PFSK-1 (cell line): ENCODE measurements at regions not wholly inside any gene's neighbourhood (a gene's known extent, or its start where the extent isn't known, plus 50 kb on each side); places are given as distances from the start of the nearest gene placed in this dataset.

Source experiments
- FOXP2 ChIP-seq: optimal IDR thresholded peaks from 2 replicates; pipeline ENCODE3; 2011; ENCODE audit warnings: borderline replicate concordance, control low read depth, inconsistent platforms; ENCODE audit not compliant: insufficient read depth; ENCODE audit errors: extremely low read length, extremely low read depth
- POLR2AphosphoS5 ChIP-seq: IDR thresholded peaks from 2 replicates; pipeline ENCODE4 v1.6.1; 2012; ENCODE audit warnings: low read depth, mild to moderate bottlenecking, control low read depth, low read length, moderate library complexity
- REST ChIP-seq, 2 experiments: IDR thresholded peaks; 2 replicates each; pipeline versions ENCODE4 v1.6.1 to v1.8.0; 2011 to 2012; ENCODE audit warnings: low read depth in 2 of 2, low read length in 2 of 2, control low read depth in 1 of 2, inconsistent platforms in 1 of 2, mild to moderate bottlenecking in 1 of 2, moderate library complexity in 1 of 2; ENCODE audit not compliant: insufficient read depth in 1 of 2
- SIN3A ChIP-seq: IDR thresholded peaks from 2 replicates; pipeline ENCODE4 v1.6.1; 2012; ENCODE audit warnings: mild to moderate bottlenecking, low read length, moderate library complexity, borderline replicate concordance; ENCODE audit not compliant: insufficient read depth
- TAF1 ChIP-seq: IDR thresholded peaks from 2 replicates; pipeline ENCODE4 v1.6.1; 2012; ENCODE audit warnings: low read length, control low read depth, borderline replicate concordance; ENCODE audit not compliant: insufficient read depth

DNA sequence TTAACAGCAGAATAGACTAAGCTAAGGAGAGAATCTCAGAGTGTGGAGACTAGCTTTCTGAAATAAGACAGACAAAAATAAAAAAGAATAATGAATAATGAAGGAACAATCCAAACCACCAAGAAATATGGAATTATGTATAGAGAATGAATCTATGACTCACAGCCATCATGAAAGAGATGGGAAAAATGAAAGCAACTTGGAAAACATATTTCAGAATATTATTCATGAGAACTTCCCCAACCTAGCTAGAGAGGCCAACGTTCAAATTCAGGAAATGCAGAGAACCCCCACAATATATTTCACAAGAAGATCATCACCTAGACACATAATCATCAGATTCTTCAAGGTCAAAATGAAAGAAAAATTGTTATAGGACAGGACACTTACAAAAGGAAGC, 349.0 kb upstream of the MPDZ start:
- TF ChIP-seq TAF1 (no peak), SIN3A (no peak), REST (IDR thresholded peaks at IDR 0.05; ENCODE audit: insufficient read depth in 1 of 2, low read depth in 2 of 2, low read length in 2 of 2) (no peak), FOXP2 (no peak), POLR2AphosphoS5 (no peak)

DNA sequence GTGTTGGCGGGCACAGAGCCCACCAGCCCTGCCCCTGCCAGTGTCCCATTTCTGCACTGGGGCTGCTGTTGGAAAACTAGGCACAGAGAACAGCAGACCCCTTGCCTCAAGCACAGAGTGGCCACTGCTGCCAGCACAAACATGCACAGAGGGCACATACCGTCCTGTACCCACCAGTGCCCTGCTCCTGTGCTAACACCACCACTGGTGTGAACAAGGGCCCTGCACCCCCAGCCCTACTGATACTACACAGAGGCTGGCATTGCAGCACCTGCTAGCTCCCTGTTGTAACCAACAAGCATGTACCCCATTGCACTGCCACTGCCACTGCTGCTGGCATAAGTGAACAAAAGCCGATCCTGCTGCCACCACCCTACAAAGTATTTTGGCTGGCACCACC, 348.0 kb upstream of the MPDZ start:
- TF ChIP-seq FOXP2 = no peak
- TF ChIP-seq SIN3A = no peak
- TF ChIP-seq POLR2AphosphoS5 = no peak
- TF ChIP-seq REST (IDR thresholded peaks at IDR 0.05; ENCODE audit: insufficient read depth in 1 of 2, low read depth in 2 of 2, low read length in 2 of 2) = no peak
- no peak for TF ChIP-seq TAF1

- TF ChIP-seq FOXP2 (no peak), POLR2AphosphoS5 (no peak), TAF1 (no peak), REST (IDR thresholded peaks at IDR 0.05; ENCODE audit: insufficient read depth in 1 of 2, low read depth in 2 of 2, low read length in 2 of 2) (no peak), SIN3A (no peak)
Observed at GRCh38 chr9:13627071-13627470, 347.6 kb upstream of the MPDZ start.

- no peak for TF ChIP-seq REST (IDR thresholded peaks at IDR 0.05; ENCODE audit: insufficient read depth in 1 of 2, low read depth in 2 of 2, low read length in 2 of 2)
- no peak for TF ChIP-seq FOXP2
- no peak for TF ChIP-seq TAF1
- no peak for TF ChIP-seq SIN3A
- TF ChIP-seq POLR2AphosphoS5 = no peak
Observed at GRCh38 chr9:13626601-13627000, 347.1 kb upstream of the MPDZ start.
